ENCODE measurements at regions not wholly inside any gene's neighbourhood (a gene's known extent, or its start where the extent isn't known, plus 50 kb on each side); places are given as distances from the start of the nearest gene placed in this dataset.

- TF ChIP-seq REST (IDR thresholded peaks at IDR 0.05; ENCODE audit: low read depth), result no peak
- TF ChIP-seq ELF1 (IDR thresholded peaks at IDR 0.05; ENCODE audit: borderline replicate concordance, low read depth), result no peak
- TF ChIP-seq SP1 (IDR thresholded peaks at IDR 0.05; ENCODE audit: low read depth), result no peak
- TF ChIP-seq RAD21 (IDR thresholded peaks at IDR 0.05; ENCODE audit: low read depth), result no peak
- TF ChIP-seq EZH2 (IDR thresholded peaks at IDR 0.05), result no peak
- TF ChIP-seq CBX3 (IDR thresholded peaks at IDR 0.05; ENCODE audit: low read depth), result no peak
- no peak for TF ChIP-seq EGR1 (IDR thresholded peaks at IDR 0.05; ENCODE audit: low read depth)
Measured at GRCh38 chr13:85663856-85664255, 135.4 kb downstream of the SLITRK6 start (continued).

GRCh38 chr13:85662186-85662585, 137.0 kb downstream of the SLITRK6 start:
- intact Hi-C loops (cut with micrococcal nuclease), result no loop called here
- DNase-seq (ENCODE audit: low read depth, low spot score) (no peak), ATAC-seq (no peak)
- Histone ChIP-seq H3K79me2 (ENCODE audit: insufficient read depth, low read length) (no peaks in the 10 kb centered on the region), H2AFZ (ENCODE audit: low read depth, low read length, poor library complexity, severe bottlenecking) (no peak overlapping the region), H3K36me3 (ENCODE audit: control insufficient read depth in 1 of 2, insufficient read depth in 2 of 2, low read length in 2 of 2) (no peaks in the 10 kb centered on the region), H3K4me3 (replicated peaks in 1 of 2; ENCODE audit: low read depth in 1 of 2, low read length in 2 of 2) (no peak overlapping the region), H3K4me2 (ENCODE audit: low read length) (no peak overlapping the region), H3K27ac (ENCODE audit: low read depth, low read length) (no peak overlapping the region), H3K9me2 (ENCODE audit: insufficient read depth) (no peaks in the 10 kb centered on the region), H4K20me1 (ENCODE audit: insufficient read depth) (no peaks in the 10 kb centered on the region), H3K4me1 (ENCODE audit: control insufficient read depth in 1 of 2, insufficient read depth in 2 of 2, low read length in 2 of 2) (no peaks in the 10 kb centered on the region), H3K27me3 (ENCODE audit: insufficient read depth, low read length) (no peaks in the 10 kb centered on the region), H3K9me3 (ENCODE audit: control insufficient read depth in 1 of 2, insufficient read depth in 1 of 2, low read depth in 1 of 2, low read length in 2 of 2) (peaks cover 0 to 3% of the 10 kb centered on the region in 2 experiments; a peak in 2 of 4 replicates), H3K9ac (ENCODE audit: low read length) (no peak overlapping the region)
- ChIA-PET POLR2A (no interaction called here), RAD21 (ENCODE audit: low non-redundant PET in 1 of 2, low total read pairs in 2 of 2, uncharacterized antibody in 2 of 2, unreplicated experiment in 2 of 2) (no interaction called here), CTCF (no interaction called here)
- no TSS peak for BruUV-seq (replicated peaks)
- no peak for TF ChIP-seq YY1 (IDR thresholded peaks at IDR 0.05; ENCODE audit: extremely low read depth, insufficient replicate concordance, low read depth, low read length)
- TF ChIP-seq RAD21 (IDR thresholded peaks at IDR 0.05; ENCODE audit: low read depth), result no peak

Measured in HCT116 (cell line).